Natural killer cell (primary cell): ENCODE measurements at regions not wholly inside any gene's neighbourhood (a gene's known extent, or its start where the extent isn't known, plus 50 kb on each side); places are given as distances from the start of the nearest gene placed in this dataset.
A peak's percentile ranks its signal among the peaks of the same experiment; 100 is the strongest.

Experiments used
- ATAC-seq, 3 donors: fragments of 150-1000 bp in 2 of 3; fragments of 200-7000 bp in 1 of 3; cut with Tn5 transposase; 1 replicate in 1 of 3; 2 replicates in 2 of 3; pipeline ENCODE4 v1.10.0; 2021; ENCODE audit warnings: mild to moderate bottlenecking in 2 of 3, moderate library complexity in 2 of 3
- DNase-seq, 2 donors: peaks; one replicate each; pipeline versions ENCODE4 v3.0.0 to v3.0.0-alpha.2; 2013 to 2021; ENCODE audit warnings: mixed read lengths in 1 of 2
- H3K27ac ChIP-seq: one replicate; pipeline ENCODE4 v1.5.1; 2013; ENCODE audit warnings: mild to moderate bottlenecking, low read length
- H3K27me3 ChIP-seq: one replicate; pipeline ENCODE4 v1.6.1; 2013; ENCODE audit warnings: low read length; ENCODE audit not compliant: control insufficient read depth, insufficient read depth
- H3K36me3 ChIP-seq: one replicate; pipeline ENCODE4 v1.6.1; 2013; ENCODE audit warnings: low read length; ENCODE audit not compliant: control insufficient read depth, insufficient read depth
- H3K4me1 ChIP-seq: one replicate; pipeline ENCODE4 v1.6.1; 2013; ENCODE audit warnings: low read length; ENCODE audit not compliant: control insufficient read depth, insufficient read depth
- H3K4me3 ChIP-seq: one replicate; pipeline ENCODE4 v1.5.1; 2013; ENCODE audit warnings: low read length
- H3K9me3 ChIP-seq: one replicate; pipeline ENCODE4 v1.6.1; 2013; ENCODE audit warnings: low read length; ENCODE audit not compliant: control insufficient read depth, insufficient read depth
- H3K27ac Mint-ChIP-seq, 2 donors: one replicate each; pipeline ENCODE4 v1.8.0; 2022; ENCODE audit warnings: mild to moderate bottlenecking in 2 of 2, mixed read lengths in 2 of 2, moderate library complexity in 1 of 2
- H3K27me3 Mint-ChIP-seq, 2 donors: one replicate each; pipeline ENCODE4 v1.8.0; 2022; ENCODE audit warnings: low read depth in 2 of 2, mixed read lengths in 2 of 2
- H3K36me3 Mint-ChIP-seq: one replicate; pipeline ENCODE4 v1.8.0; 2022; ENCODE audit warnings: mixed read lengths
- H3K4me1 Mint-ChIP-seq, 2 donors: one replicate each; pipeline ENCODE4 v1.8.0; 2022; ENCODE audit warnings: mixed read lengths in 2 of 2
- H3K4me3 Mint-ChIP-seq: one replicate; pipeline ENCODE4 v1.8.0; 2022; ENCODE audit warnings: mild to moderate bottlenecking, moderate library complexity, mixed read lengths
- H3K9me3 Mint-ChIP-seq, 2 donors: one replicate each; pipeline ENCODE4 v1.8.0; 2022; ENCODE audit warnings: mixed read lengths in 2 of 2
- CTCF ChIP-seq: fragments of 200-600 bp; IDR thresholded peaks from one replicate; pipeline ENCODE4 v1.8.0; 2022; ENCODE audit warnings: antibody characterized with exemption
- WGBS: methylation state at CpG from one replicate; pipeline ENCODE4 v1.1.7; 2013; ENCODE audit warnings: missing lambda C conversion rate; ENCODE audit not compliant: insufficient coverage; 5-methylcytosine and 5-hydroxymethylcytosine counted together
- intact Hi-C: fragments of 100-400 bp; cut with micrococcal nuclease; formaldehyde crosslinking; loops from one replicate; pipeline ENCODE4 v1.14.2; 2022

DNA sequence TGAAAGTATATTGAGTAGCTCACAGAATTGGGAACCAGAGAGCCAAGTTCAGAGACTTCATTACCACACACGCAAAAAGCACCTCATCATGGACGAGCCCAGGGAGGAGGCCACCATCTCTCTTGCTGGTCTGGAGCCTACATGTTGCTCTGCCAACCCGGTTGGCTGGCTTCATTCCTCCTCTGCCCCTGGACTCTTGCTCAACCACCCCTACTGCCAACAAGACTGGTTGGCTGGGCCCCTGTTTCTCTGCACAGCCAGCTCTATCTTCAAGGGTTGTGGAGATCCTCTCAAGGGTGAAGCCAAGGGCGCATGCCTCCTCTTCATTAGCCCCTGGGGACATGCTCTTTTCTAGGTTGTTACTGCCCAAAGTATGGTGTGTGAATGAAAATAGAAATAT is 142.7 kb downstream of the JCAD start:
- H3K27me3 ChIP-seq: no peaks in the 10 kb centered on the region
- ATAC-seq (no peak), DNase-seq (no peak)
- no peaks in the 10 kb centered on the region for H3K4me1 Mint-ChIP-seq
- WGBS: 96% methylated on average over 4 of the region's 4 CpGs
- no peaks in the 10 kb centered on the region for H3K36me3 Mint-ChIP-seq
- no peaks in the 10 kb centered on the region for H3K36me3 ChIP-seq
- H3K27ac Mint-ChIP-seq: no peak overlapping the region
- H3K4me3 Mint-ChIP-seq: no peak overlapping the region
- TF ChIP-seq CTCF: no peak
- no peaks in the 10 kb centered on the region for H3K9me3 Mint-ChIP-seq
- intact Hi-C loops: no loop called here
- H3K9me3 ChIP-seq: no peaks in the 10 kb centered on the region
- no peak overlapping the region for H3K27ac ChIP-seq
- H3K27me3 Mint-ChIP-seq: peaks cover 9 to 11% of the 10 kb centered on the region in 2 donors
- H3K4me1 ChIP-seq: no peaks in the 10 kb centered on the region
- no peak overlapping the region for H3K4me3 ChIP-seq

GRCh38 chr10:29914986-29915785 is 144.2 kb downstream of the JCAD start:
- 83% methylated on average over 3 of the region's 3 CpGs for WGBS
- Mint-ChIP-seq H3K9me3 (no peaks in the 10 kb centered on the region), H3K27me3 (peaks cover 13 to 16% of the 10 kb centered on the region in 2 donors), H3K4me1 (no peaks in the 10 kb centered on the region), H3K36me3 (no peaks in the 10 kb centered on the region), H3K27ac (no peak overlapping the region), H3K4me3 (no peak overlapping the region)
- ATAC-seq (no peak), DNase-seq (no peak)
- Histone ChIP-seq H3K36me3 (no peaks in the 10 kb centered on the region), H3K4me3 (no peak overlapping the region), H3K27ac (no peak overlapping the region), H3K4me1 (no peaks in the 10 kb centered on the region), H3K27me3 (no peaks in the 10 kb centered on the region), H3K9me3 (no peaks in the 10 kb centered on the region)
- no peak for TF ChIP-seq CTCF
- intact Hi-C loops: no loop called here

DNA sequence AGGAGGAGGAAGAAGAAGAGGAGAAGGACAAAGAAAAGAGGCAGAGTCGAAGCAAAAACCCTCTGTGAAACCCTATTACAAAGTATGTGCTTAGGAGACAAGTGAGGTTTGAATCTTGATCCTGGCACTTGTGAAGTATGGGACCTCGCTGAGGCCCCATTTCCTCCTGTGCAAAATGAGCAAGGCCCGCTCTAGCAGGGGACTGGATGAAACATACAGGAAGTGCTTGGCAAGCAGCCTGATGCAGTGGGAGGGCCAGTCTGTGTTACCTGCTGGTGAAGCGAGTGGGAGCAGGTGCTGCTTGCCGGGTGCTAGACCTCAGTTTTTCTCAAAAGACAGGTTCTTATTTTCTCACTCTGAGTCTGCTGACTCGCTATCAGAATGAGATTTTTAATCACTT is 150.4 kb downstream of the JCAD start:
- WGBS: 35% methylated on average over 6 of the region's 6 CpGs
- Histone ChIP-seq H3K36me3 (no peaks in the 10 kb centered on the region), H3K4me3 (no peak overlapping the region), H3K4me1 (no peaks in the 10 kb centered on the region), H3K27ac (no peak overlapping the region), H3K27me3 (no peaks in the 10 kb centered on the region), H3K9me3 (no peaks in the 10 kb centered on the region)
- TF ChIP-seq CTCF: no peak
- no peak overlapping the region for H3K27ac Mint-ChIP-seq
- DNase-seq (peak in 1 of 2 donors; percentile 51), ATAC-seq (no peak)
- no peaks in the 10 kb centered on the region for H3K9me3 Mint-ChIP-seq
- H3K36me3 Mint-ChIP-seq: no peaks in the 10 kb centered on the region
- H3K27me3 Mint-ChIP-seq: peaks cover 13 to 26% of the 10 kb centered on the region in 2 donors
- peaks cover 0 to 9% of the 10 kb centered on the region in 2 donors for H3K4me1 Mint-ChIP-seq
- intact Hi-C loops: no loop called here
- H3K4me3 Mint-ChIP-seq: no peak overlapping the region

GRCh38 chr10:29900865-29901264 is 158.5 kb downstream of the JCAD start:
- no peak for ATAC-seq
- no peak overlapping the region for H3K27ac ChIP-seq
- no peaks in the 10 kb centered on the region for H3K36me3 ChIP-seq
- no peaks in the 10 kb centered on the region for H3K4me1 ChIP-seq
- intact Hi-C loops: no loop called here
- Mint-ChIP-seq H3K4me3 (no peak overlapping the region), H3K27me3 (peaks cover 8 to 17% of the 10 kb centered on the region in 2 donors), H3K4me1 (no peaks in the 10 kb centered on the region), H3K9me3 (no peaks in the 10 kb centered on the region), H3K36me3 (no peaks in the 10 kb centered on the region), H3K27ac (no peak overlapping the region)
- WGBS: 71% methylated on average over 2 of the region's 2 CpGs
- no peaks in the 10 kb centered on the region for H3K27me3 ChIP-seq
- DNase-seq: no peak
- no peaks in the 10 kb centered on the region for H3K9me3 ChIP-seq
- no peak overlapping the region for H3K4me3 ChIP-seq
- no peak for TF ChIP-seq CTCF
